Activated CD4-positive, alpha-beta T cell treated with anti-CD3 and anti-CD28 coated beads, Interleukin-2, Interleukin-4, amounts not matched to agents 100 ng/mL and 50 ng/mL, durations not matched to agents 16 hours and 8 hours (primary cell): ENCODE measurements at regions not wholly inside any gene's neighbourhood (a gene's known extent, or its start where the extent isn't known, plus 50 kb on each side); places are given as distances from the start of the nearest gene placed in this dataset.
"Not testable (repeated sequence)": the region's sequence is repeated elsewhere in the genome, so short reads cannot be mapped to it uniquely, and the experiment has no call there.

Experiments
- DNase-seq: peaks from one replicate; pipeline ENCODE4 v3.0.0-alpha.2; 2020; ENCODE audit warnings: low spot score

- DNase-seq = no peak
Observed at GRCh38 chr9:714675-715074, 126.8 kb upstream of the DMRT1 start.

- no peak for DNase-seq
Observed at GRCh38 chr9:715300-715699, 126.2 kb upstream of the DMRT1 start.

GRCh38 chr9:715743-716400, 125.6 kb upstream of the DMRT1 start:
- DNase-seq = no peak

GRCh38 chr9:717722-718121, 123.8 kb upstream of the DMRT1 start:
- DNase-seq = no peak

GRCh38 chr9:720239-720881, 121.1 kb upstream of the DMRT1 start:
- DNase-seq = no peak

GRCh38 chr9:722388-722980, 119.0 kb upstream of the DMRT1 start:
- DNase-seq = no peak

GRCh38 chr9:724461-724860, 117.0 kb upstream of the DMRT1 start:
- DNase-seq = not testable (repeated sequence)

- no peak for DNase-seq
Observed at GRCh38 chr9:726005-726404, 115.5 kb upstream of the DMRT1 start.

- DNase-seq = no peak
Observed at GRCh38 chr9:727767-728166, 113.7 kb upstream of the DMRT1 start.

- no peak for DNase-seq
Observed at GRCh38 chr9:728535-728934, 113.0 kb upstream of the DMRT1 start.

GRCh38 chr9:731474-731873, 110.0 kb upstream of the DMRT1 start:
- DNase-seq = no peak

GRCh38 chr9:734831-735511, 106.5 kb upstream of the DMRT1 start:
- DNase-seq = no peak

GRCh38 chr9:737400-738120, 103.9 kb upstream of the DMRT1 start:
- DNase-seq = no peak

- no peak for DNase-seq
Observed at GRCh38 chr9:738209-738915, 103.1 kb upstream of the DMRT1 start.

- no peak for DNase-seq
Observed at GRCh38 chr9:739362-739761, 102.1 kb upstream of the DMRT1 start.

- DNase-seq = no peak
Observed at GRCh38 chr9:740221-740620, 101.3 kb upstream of the DMRT1 start.

GRCh38 chr9:742104-742503, 99.4 kb upstream of the DMRT1 start:
- DNase-seq = no peak

- DNase-seq = no peak
Observed at GRCh38 chr9:742914-743589, 98.4 kb upstream of the DMRT1 start.

GRCh38 chr9:744046-744712, 97.3 kb upstream of the DMRT1 start:
- DNase-seq = no peak

- DNase-seq = no peak
Observed at GRCh38 chr9:744790-745484, 96.6 kb upstream of the DMRT1 start.
